ENCODE measurements at regions not wholly inside any gene's neighbourhood (a gene's known extent, or its start where the extent isn't known, plus 50 kb on each side); places are given as distances from the start of the nearest gene placed in this dataset.

DNA sequence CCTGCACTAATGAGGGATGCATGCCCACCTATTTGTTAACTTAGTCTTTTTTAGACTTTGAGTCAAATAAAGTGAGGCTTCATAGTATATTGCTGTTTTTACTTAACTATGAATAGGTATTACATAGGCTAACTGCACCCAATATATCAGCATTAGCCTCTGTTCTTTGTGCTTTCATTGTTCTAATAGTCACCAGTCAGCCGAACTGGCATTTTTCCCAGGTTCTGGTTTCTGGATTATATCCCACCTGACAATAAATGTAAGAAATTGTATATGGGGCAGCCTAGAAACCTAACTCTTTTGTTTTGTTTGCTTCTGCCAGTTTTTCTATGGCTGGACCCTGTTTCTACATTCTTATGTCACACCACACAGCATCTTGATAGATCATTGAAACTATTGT lies 1672.4 kb upstream of the LRRTM1 start:
- DNase-seq (ENCODE audit: low read depth in 3 of 3) = no peak

DNA sequence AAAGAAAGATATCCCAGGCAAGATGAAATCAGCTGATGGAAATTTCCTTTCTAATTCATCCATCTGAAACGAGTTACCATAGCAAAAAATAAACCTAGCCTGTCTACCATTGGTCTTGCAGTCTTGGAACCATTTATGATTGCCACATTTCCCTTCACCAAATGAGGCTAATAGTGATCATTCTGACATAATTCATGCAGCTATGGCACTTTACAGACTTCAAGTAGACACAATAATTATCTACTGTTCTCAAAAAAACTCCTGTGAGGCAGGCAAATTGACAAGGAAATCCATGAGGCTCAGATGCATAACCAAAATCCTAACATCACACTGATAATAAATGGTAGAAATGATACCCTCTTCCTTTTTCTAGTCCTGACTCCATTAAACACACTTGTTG lies 1669.7 kb upstream of the LRRTM1 start:
- DNase-seq (ENCODE audit: low read depth in 3 of 3) = no peak

DNA sequence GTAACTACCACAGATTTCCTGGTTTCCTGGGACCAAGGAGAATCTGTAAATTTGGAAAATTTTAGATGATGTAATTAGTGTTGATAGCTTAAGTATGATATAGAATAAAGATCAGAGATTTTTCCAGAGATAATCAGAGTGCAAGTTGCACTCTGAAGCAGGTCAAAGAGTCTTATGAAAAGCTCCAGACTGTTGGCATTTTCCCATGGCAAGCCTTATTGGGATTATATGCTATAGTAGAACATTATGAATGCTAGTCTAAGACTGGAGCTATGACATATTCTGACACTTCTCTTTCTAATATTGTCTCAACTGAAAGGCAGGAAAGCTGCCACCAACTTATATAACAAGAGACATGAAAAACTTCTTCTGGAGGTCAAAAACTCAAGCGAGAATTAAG lies 1638.3 kb upstream of the LRRTM1 start:
- no peak for DNase-seq (ENCODE audit: low read depth in 3 of 3)

DNA sequence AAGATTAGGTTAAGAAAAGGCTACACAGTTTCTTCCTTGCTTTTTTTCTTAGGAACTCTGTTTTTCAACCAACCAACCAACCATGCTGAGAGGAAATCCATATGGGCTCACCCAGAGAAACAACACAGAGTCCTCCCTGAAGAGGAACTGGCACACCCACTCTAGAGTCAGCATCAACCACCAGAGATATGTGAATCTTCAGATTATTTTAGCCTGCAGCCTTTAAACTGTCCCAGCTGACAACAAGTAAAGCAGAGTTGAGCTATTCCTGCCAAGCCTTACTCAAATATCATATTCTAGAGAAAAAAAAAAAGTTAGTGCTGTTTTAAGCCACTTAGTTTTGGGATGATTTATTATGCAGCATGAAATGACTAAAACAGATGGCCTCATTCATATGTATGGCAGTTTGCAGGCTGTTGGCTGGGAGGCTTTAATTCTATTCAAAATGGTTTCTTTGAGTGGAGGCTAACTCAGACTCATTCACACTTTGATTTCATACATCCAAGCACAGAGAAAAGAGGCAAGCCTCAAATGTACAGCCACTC lies 1637.7 kb upstream of the LRRTM1 start:
- no peak for DNase-seq (ENCODE audit: low read depth in 3 of 3)

DNA sequence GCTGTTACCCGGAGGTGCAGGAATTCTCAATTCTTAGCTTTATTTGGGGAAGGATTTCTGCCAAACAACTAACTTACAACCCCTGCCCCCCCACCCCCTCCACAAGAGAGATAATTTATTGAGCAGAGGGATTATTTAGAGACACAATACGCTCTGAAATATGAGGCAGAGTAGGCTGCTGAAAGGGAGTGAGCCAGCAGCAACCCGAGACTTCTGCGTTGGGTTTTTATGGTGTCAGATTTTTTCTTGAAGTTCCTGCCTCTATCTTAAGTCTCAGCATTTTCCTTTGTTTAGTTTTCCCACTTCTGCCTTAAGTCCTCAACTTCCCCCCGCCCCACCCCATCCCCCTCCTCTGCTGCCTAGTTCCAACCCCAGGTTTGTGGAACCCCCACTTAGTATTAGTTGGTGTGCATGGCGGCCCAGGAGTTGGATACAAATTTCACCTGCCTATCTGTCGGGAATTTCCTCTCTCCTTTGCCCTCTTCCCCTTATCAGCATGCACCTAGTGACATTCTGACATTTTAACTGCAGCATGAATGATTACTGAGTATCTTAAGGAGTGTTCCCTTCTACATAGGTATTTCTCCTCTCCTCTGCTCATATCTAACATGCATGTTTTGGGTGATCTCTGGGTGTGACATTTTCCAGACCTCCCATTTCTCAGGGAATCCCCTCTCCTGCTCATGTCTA lies 1635.9 kb upstream of the LRRTM1 start:
- no peak for DNase-seq (ENCODE audit: low read depth in 3 of 3)

DNA sequence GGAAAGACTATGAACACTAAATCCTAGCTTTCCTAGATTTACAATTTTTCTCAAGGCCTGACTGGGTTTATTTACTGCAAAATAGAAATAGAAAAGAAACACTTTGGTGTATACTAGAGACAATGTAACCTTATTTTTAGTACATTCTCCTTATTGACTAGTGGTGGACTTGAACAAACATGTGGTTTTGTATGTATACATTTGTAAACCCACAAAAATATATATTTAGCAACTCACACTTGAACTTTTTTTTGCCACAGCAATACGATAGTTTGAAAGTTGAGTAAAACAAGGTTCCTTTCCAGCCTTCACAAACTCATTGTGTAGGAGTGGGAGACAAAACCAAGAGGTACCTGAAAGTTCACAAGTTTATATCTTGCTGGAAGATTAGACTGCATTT lies 1633.4 kb upstream of the LRRTM1 start:
- no peak for DNase-seq (ENCODE audit: low read depth in 3 of 3)

DNA sequence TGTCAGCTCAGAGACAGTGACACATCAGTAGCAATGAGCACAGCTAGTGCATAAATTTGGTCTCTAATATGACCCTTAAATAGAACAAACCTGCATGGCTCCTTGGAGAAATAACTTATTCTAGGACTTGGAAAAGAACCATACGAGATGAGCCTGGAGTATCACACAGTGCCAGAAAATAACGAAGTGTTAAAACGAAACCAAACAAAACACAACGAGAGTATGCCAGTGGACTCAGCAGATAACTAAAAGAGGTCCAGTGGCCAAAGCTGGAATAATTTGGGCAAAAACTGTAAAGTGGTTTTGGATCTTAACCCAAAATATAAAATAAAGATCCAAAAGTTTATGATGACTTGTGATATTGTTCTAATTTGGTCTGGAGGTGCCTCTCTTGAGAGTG lies 1599.0 kb upstream of the LRRTM1 start:
- DNase-seq (ENCODE audit: low read depth in 3 of 3) = no peak

DNA sequence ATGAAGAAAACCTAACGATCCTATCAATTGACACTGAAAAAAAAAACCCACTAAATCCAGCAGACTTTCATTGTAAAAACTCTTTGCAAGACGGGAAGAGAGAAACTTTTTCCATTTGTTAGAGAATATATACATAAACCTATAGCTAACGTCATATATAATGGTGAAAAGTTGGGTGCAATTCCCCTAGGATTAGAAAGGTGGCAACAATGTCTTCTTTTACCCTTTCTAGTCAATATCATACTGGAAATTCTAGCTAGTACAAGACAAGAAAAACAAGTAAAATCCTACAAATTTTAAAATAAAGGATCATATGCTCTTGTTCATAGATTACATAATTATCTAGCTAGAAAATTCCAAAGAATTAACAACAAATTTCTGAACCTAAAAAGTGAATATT lies 1596.5 kb upstream of the LRRTM1 start:
- DNase-seq (ENCODE audit: low read depth in 3 of 3) = no peak

DNA sequence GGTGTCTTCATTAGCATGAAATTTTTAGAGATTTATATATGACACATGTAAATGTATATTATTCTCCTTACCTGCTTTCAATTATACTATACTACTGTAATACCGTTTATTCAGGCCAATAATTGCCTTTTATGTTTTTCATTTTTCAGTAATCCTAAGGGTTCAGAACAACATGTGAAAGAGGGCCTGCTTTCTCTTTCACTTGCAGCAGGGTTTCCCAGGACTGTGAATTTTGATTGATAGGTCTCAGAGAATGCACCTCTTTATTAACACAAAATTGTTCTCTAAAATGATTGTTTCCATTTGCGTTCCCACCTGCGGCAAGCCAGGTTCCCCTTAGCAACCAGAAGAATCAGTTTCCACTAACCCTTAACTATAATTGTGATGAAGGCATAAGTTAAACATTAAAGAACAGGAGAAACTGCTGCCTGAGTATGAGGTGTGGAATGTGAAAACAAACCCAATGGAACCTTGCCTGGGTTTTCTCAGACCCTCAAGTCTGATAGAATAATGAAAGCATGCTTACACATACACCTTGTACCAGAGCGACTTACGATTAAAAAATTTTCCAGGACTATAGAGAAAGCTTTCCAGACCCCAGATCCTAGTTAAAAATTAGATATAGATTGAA lies 1591.2 kb upstream of the LRRTM1 start:
- no peak for DNase-seq (ENCODE audit: low read depth in 3 of 3)

DNA sequence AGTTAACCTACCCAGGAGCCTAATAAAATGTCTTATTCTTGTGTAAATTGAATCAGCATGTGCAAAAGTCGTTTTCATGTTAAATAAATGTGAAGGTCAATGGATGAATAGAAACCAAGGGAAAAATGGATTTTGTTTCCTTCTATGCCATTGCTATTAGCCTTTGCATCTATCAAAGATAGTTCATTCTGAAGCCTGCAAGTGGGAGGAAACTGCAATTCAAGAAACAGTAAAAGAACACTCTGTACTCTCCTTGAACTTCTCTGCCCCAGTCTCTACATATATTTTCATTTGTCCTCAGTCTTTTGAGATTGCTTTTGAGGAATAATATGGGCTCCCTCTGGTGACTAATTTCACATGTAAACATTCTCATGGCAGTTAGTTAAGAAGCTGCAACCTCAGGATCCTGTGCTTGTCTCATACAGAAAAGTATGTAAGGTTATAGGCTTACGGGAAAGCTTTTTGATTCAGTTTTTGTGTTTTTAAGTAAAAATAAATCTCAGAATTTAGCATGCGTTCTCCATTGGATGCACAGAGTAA lies 1590.0 kb upstream of the LRRTM1 start:
- no peak for DNase-seq (ENCODE audit: low read depth in 3 of 3)

DNA sequence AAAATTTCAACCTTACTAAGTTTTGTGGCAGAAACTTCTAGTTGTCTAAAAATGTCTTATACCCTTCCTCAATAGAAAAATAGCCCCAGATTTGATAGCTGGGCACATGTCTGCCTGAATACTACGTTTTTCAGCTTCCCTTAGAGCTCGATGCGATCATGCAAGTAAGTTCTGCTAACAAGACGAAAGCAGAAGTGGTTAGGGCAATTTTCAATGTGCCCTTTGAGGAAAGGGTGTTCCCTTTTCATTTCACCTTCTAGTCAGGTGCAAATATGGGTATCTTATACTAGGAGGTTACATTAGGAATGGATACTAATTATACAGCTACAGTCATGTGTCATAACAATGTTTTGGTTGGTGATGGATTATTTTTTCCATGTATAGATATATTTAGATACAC lies 1572.1 kb upstream of the LRRTM1 start:
- no peak for DNase-seq (ENCODE audit: low read depth in 3 of 3)

DNA sequence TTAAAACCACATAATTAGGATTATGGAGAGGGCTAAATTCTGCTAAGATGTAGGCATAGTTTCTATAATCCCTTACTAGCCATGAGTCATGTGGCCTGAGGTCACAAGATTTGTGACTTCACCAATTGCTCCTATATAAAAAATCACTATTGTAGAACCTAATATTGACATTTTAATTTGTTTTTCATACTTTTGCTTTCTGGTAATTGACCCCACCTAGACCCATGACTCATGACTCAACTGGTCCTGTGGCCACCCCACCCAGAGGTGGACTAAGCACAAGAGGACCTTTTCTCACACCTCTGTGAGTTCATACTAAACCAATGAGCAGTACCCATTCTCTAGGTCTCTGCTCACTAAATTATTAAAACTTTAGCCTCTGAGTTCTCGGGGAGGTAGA lies 1567.5 kb upstream of the LRRTM1 start:
- no peak for DNase-seq (ENCODE audit: low read depth in 3 of 3)

DNA sequence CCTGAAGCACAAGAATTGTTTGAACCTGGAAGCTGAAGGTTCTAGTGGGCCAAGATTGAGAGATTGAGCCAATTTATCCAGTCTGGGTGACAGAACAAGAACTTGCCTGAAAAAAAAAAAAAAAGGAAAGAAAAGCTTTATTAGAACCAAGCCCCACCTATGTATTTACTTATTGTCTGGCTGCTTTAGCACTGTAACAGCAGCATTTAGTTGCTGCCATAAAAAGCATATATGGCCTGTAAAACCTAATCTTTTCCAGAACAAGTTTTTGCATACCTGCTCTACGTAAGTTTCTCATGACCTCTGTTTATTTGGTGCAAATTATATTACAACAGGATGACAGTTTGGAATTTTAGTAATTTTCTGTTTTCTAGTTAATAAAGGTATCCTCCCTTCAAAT lies 1565.6 kb upstream of the LRRTM1 start:
- DNase-seq (ENCODE audit: low read depth in 3 of 3) = no peak

DNA sequence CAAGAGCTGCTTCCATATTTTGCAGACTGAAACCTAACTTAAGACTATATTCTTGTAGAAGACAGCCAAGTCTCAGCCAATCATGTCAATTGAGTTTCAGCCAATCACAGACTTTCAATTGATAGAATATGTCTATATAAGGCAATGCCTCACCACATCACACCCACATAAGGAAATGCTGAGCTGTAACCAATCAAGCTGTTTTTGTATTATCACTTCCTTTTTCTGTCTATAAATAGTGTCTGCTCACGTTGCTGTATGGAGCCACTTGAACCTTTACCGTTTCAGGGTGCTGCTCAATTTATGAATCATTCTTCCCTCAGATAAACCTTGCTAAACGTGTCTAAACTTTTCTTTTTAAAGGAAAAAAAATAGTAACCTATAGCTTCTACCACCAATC lies 1554.4 kb upstream of the LRRTM1 start:
- DNase-seq (ENCODE audit: low read depth in 3 of 3) = no peak

DNA sequence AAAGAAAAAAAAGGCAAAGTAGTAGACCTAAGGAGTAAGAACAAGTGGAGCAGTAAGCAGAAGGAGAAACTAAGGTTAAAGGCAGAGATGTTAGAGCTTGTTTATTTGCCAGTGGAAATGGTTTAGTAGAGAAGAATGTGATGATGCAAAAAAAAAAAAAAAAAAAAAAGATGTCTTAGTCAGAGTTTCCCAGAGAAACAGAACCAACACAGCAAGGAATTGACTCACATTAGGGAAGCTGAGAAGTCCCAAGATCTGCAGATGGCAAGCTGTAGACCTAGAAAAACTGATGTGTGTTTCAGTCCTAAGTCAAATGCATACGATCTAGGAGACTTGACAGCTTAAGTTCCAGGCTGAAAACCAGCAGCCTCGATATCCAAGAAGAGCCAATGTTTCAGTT lies 1548.8 kb upstream of the LRRTM1 start:
- DNase-seq (ENCODE audit: low read depth in 3 of 3) = no peak

DNA sequence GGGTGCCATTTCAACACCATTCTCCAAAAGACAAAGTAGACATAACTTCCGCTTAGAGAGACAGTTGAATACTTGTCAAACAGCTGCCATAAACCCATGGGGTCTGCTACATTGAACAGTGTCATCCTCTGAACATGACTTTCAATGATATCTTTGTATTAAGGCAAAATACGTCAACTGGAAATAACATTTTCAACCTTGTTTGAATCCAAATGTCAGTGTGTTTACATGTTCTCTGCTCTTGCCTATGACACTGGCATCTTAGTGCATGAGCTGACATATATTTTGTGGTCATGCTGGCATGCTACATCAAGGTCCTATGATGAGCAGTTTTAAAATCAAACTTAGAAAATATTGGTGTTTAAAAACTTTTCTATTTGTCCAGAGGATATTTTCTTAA lies 1548.1 kb upstream of the LRRTM1 start:
- DNase-seq (ENCODE audit: low read depth in 3 of 3) = no peak

DNA sequence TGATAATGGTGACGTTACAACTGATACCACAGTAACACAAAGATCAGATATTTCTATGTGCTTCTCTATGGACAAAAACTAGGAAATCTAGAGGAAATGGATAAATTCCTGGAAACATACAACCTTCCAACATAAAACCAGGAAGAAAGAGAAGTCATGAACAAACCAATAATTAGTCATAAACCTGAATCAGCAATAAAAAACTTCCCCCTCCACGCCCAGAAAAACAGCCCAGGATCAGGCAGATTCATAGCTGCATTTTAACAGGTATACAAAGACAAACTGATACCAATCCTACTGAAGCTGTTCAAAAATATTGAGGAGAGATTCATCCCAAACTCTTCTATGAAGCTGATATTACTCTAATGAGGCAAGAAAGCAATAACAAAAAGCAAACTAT lies 1535.2 kb upstream of the LRRTM1 start:
- no peak for DNase-seq (ENCODE audit: low read depth in 3 of 3)

DNA sequence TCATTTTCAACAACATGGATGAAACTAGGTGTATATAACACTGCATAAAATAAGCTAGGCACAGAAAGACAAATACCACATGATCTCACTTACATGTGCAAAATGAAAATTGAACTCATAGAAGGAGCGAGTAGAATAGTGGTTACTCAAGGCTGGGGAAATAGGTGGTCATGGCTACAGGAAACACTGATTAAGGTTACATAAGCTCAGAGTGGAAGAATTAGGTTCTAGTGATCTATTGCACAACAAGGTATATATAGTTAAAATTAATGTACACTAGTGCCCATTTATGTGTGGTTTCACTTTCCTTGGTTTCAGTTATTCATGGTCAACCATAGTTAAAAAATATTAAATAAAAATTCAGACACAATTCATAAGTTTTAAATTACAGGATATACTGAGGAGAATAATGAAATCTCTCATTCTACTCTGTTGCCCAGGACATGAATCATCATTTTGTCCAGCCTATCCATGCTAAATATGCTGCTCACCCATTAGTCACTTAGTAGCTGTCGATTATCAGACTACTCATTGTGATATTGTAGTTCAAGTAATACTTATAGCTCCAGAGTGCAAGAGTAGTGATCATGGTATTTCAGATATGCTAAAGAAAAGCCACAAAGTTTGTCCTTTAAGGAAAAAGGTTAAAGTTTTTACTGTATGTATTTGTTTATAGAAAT lies 1530.9 kb upstream of the LRRTM1 start:
- DNase-seq (ENCODE audit: low read depth in 3 of 3) = no peak

DNA sequence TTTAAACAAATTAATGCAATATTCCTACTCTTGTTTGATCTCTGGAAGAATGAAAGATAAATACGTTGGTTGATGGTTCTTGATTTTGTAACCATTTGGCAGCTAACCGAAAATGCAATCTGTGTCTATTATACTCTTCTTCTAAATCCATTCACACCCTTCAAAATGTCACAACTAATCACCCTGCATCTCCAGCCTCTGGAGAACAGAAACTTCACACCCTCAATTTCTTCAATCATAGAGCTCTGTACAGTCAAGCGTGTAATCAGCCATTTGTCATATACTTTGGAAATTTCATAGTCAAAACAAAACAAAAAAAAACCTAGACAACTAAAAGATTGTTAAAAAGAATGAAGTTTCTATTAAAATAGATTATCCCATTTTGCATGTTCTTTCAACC lies 1482.3 kb upstream of the LRRTM1 start:
- no peak for DNase-seq (ENCODE audit: low read depth in 3 of 3)

DNA sequence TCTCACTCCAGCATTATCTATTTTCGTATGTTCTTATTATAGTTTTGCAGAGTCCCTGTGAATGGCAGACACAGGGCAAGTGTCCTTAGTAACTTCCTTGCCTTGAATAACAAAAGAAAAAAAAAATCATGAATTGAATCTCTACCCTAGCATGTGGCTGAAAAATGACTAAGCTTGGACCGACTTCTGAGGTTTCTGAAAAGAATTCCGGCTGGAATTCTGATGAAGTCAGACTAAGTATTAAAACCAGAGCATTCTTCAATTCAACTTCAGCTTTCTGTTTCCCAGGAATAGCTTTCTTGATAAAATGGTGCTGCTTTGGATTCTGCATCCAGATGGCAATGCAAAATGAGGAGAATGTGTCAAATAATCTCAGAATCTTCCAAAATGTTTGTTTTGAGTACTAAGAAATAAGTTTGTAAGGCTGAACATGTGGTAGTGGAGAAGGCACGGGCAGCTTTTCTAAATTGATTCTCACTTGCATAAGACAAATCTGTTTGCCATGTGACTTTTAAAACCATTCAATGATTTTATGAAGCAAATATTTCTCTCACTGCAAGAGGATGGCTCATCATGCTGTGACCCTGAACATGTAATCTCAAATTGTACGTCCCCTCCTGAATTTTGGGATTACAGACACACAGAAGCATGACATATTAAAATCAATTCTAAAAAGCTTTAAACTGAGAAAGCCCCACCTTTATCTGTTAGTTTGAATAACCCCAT lies 1462.8 kb upstream of the LRRTM1 start:
- DNase-seq (ENCODE audit: low read depth in 3 of 3) = no peak

DNA sequence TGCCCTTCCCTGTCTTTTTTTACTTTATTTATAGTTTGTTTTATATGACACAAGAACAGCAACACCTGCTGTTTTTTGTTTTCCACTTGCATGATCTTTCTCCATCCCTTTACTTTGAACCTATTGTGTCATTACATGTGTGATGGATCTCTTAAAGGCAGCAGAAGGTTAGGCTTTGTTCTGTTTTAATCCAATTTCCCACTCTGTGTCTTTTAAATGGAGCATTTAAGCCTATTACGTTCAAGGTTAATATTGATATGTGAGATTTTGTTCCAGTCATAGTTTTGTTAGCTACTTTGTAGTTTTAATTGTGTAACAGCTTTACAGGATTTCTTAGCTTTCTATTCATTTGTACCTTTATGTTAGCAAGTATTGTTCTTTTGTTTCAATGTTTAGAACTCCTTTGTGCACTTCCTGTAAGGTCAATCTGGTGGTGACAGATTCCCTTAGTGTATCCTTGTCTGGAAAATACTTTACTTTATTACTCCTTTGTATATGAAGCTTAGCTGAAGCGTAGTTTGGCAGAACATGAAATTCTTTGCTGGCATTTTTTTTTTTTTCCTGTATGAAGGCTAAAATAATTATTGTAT lies 1443.0 kb upstream of the LRRTM1 start:
- DNase-seq (ENCODE audit: low read depth in 3 of 3) = no peak

DNA sequence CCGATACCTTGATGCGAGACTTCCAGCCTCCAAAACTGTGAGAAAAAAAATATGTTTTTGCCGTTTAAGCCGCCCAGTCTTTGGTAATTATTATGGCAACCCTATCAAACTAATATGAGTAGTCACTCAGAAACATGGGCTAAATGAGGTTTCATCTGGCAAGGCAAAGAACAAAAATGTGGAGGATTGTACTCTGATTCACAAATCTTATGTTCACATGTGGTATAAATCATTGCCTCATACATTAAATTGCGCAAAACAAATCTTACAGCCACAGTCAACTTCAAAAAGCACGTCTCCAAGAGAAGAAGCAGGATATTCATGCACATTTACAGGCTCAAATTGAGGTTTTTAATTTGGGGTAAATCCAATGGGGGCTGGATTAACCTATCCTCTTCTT lies 1435.4 kb upstream of the LRRTM1 start:
- no peak for DNase-seq (ENCODE audit: low read depth in 3 of 3)

Data from stimulated activated CD4-positive, alpha-beta T cell treated with anti-CD3 and anti-CD28 coated beads, TNF-alpha, amount 100 ng/mL, for 4 hours (primary cell).